ENCODE measurements at regions not wholly inside any gene's neighbourhood (a gene's known extent, or its start where the extent isn't known, plus 50 kb on each side); places are given as distances from the start of the nearest gene placed in this dataset.

DNA sequence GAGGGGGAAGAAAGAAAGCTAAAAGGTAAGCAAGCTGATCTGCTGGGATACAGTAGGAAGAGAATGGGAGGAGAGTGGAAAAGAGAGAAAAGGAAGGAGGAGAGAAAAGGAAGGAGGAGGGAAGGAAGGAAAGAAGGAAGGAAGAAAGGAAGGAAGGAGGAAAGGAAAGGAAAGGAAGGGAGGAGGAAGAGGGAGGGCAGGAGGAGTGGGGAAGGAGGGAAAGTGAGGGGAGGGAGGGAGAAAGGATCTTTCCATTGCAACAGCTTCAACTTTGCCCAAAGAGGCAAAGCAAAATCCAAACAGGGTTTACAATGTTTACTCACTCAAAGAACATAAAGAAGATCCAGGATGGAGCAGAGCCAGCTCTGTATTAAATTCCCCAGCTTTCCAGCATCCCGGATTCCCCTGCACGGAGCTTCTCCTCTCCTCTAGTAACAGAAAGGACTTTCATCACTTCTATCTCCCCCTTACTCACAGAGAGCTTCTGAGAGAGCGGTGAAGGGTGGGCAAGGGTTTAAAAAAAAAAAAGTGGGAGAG, 494.2 kb upstream of the PROK2 start:
- Mint-ChIP-seq H3K9me3 (peaks cover 14% of the 10 kb centered on the region), H3K27me3 (ENCODE audit: low read depth, poor library complexity) (peaks cover 12% of the 10 kb centered on the region), H3K4me3 (no peak overlapping the region), H3K27ac (peak overlapping the region; percentile 66), H3K36me3 (ENCODE audit: low read depth) (no peaks in the 10 kb centered on the region), H3K4me1 (peaks cover 55% of the 10 kb centered on the region)
- no peak for TF ChIP-seq CTCF (IDR thresholded peaks at IDR 0.05)
- no peak for DNase-seq

DNA sequence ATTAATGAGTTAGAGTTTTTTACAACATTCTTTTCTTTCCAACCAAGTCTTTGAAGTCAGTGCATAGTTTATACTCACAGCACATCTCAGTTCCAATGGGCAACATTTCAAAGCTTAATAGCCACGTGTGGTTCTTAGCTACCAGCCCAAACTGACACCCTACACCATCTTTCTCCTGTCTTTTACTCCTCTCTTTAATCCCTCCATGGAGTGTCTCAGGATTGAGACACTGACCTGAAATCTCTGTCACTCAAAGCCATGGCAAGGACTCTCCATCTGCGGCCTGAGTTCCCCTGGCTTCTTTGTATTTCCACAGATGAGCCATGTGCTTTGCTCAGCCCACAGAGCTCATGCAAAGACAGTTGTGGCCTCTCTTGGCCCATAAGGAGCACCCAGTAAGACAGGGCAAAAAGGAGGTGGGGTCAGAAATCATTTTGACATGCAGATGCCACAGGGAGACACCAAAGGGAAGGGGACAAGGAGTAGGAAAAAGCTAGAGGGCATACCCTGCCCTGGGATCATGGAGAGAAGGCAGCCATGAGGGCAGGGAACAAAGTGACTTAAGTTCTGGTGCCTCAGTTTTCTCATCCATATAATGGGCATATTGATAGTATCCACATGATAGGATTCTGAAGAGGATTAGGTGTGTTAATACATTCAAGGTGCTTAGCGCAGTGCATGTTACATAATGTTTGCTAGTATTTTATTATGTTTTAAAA, 493.6 kb upstream of the PROK2 start:
- no peak for TF ChIP-seq CTCF (IDR thresholded peaks at IDR 0.05)
- peaks cover 61% of the 10 kb centered on the region for H3K4me1 Mint-ChIP-seq
- H3K27ac Mint-ChIP-seq = peak overlapping the region; percentile 55
- H3K27me3 Mint-ChIP-seq (ENCODE audit: low read depth, poor library complexity) = peaks cover 12% of the 10 kb centered on the region
- H3K9me3 Mint-ChIP-seq = peaks cover 14% of the 10 kb centered on the region
- no peak overlapping the region for H3K4me3 Mint-ChIP-seq
- no peaks in the 10 kb centered on the region for H3K36me3 Mint-ChIP-seq (ENCODE audit: low read depth)
- DNase-seq = no peak

DNA sequence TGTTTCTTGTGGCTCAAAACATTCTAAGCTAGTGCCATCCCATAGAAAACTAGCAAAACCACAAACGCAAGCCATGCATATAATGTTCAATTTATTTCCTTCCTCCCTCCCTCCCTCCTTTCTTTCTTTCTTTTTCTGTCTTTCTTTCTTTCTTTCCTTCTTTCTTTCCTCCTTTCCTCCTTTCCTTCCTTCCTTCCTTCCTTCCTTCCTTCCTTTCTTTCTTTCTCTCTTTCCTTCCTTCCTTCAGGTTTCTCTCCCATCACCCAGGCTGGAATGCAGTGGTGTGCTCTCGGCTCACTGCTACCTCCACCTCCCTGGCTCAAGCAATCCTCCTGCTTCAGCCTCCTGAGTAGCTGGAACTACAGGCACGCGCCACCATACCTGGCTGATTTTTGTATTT, 492.8 kb upstream of the PROK2 start:
- Mint-ChIP-seq H3K4me3 (no peak overlapping the region), H3K36me3 (ENCODE audit: low read depth) (no peaks in the 10 kb centered on the region), H3K4me1 (peaks cover 69% of the 10 kb centered on the region), H3K27me3 (ENCODE audit: low read depth, poor library complexity) (peaks cover 12% of the 10 kb centered on the region), H3K9me3 (peaks cover 8% of the 10 kb centered on the region), H3K27ac (no peak overlapping the region)
- no peak for DNase-seq
- TF ChIP-seq CTCF (IDR thresholded peaks at IDR 0.05) = no peak

DNA sequence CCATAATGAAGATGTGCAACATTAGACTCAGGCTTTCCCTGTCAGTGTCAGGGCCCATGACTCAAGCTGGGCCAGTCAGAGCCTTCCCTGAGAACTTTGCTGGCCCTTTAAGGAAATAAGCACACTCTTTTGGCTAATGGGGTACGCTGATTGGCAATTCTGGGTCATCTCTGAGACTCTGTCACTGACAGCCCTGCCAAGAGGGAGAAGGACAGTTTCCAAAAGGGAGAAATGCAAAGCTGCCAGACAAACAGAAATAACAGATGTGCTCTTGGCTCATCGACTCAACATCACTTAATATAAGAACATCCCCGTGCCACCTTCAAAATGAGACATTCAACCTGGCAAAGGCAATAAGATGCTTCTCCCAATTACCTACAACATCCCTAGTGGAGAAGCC, 491.9 kb upstream of the PROK2 start:
- Mint-ChIP-seq H3K4me3 (no peak overlapping the region), H3K36me3 (ENCODE audit: low read depth) (no peaks in the 10 kb centered on the region), H3K9me3 (no peaks in the 10 kb centered on the region), H3K4me1 (peaks cover 74% of the 10 kb centered on the region), H3K27me3 (ENCODE audit: low read depth, poor library complexity) (peaks cover 10% of the 10 kb centered on the region), H3K27ac (no peak overlapping the region)
- TF ChIP-seq CTCF (IDR thresholded peaks at IDR 0.05) = no peak
- no peak for DNase-seq

GRCh38 chr3:72275331-72275751, 490.4 kb upstream of the PROK2 start:
- Mint-ChIP-seq H3K27ac (no peak overlapping the region), H3K36me3 (ENCODE audit: low read depth) (no peaks in the 10 kb centered on the region), H3K27me3 (ENCODE audit: low read depth, poor library complexity) (peaks cover 14% of the 10 kb centered on the region), H3K9me3 (no peaks in the 10 kb centered on the region), H3K4me1 (peaks cover 78% of the 10 kb centered on the region), H3K4me3 (no peak overlapping the region)
- DNase-seq = no peak
- TF ChIP-seq CTCF (IDR thresholded peaks at IDR 0.05) = no peak
